GM12878 (cell line): ENCODE measurements at regions not wholly inside any gene's neighbourhood (a gene's known extent, or its start where the extent isn't known, plus 50 kb on each side); places are given as distances from the start of the nearest gene placed in this dataset.

ENCODE experiments used
- ATAC-seq: fragments of 200-7000 bp; cut with Tn5 transposase; 3 replicates; pipeline ENCODE4 v1.9.1; 2020; ENCODE audit warnings: mild to moderate bottlenecking, moderate library complexity
- BruUV-seq: library from RNA; stranded (reverse); fragments of 400-500 nt; replicated peaks from 2 replicates; lab custom pipeline; 2021; lab: Mats Ljungman, UMichigan
- CTCF ChIA-PET: fragments of 300-600 bp; sonication (Branson Sonifier 250); formaldehyde crosslinking; extraction: SDS; loops from one replicate; lab custom pipeline; 2021; ENCODE audit warnings: inconsistent platforms; lab: Yijun Ruan, JAX
- POLR2A ChIA-PET: fragments of 350-600 bp; formaldehyde crosslinking; extraction: SDS; loops from one replicate; lab custom pipeline; 2021; ENCODE audit warnings: inconsistent platforms; lab: Charles Lee
- RAD21 ChIA-PET: fragments of 300-600 bp; sonication (Branson Sonifier 250); formaldehyde crosslinking; loops from one replicate; lab custom pipeline; 2023; ENCODE audit warnings: antibody characterized with exemption; ENCODE audit not compliant: unreplicated experiment; lab: Charles Lee
- SMC1A ChIA-PET: fragments of 300-600 bp; sonication (Branson Sonifier 250); formaldehyde crosslinking; loops from one replicate; lab custom pipeline; 2023; ENCODE audit not compliant: unreplicated experiment, uncharacterized antibody; lab: Charles Lee
- DNase-seq: peaks from one replicate; pipeline ENCODE4 v3.0.0-alpha.2; 2011; ENCODE audit warnings: low read depth, low spot score
- FAIRE-seq: peaks from 3 replicates; lab custom pipeline; 2011; peaks lifted over from hg19 to GRCh38; lab: Jason Lieb, UNC
- H2AFZ ChIP-seq: 2 replicates; pipeline ENCODE4 v1.6.0; 2011; ENCODE audit warnings: low read depth, low read length, control low read depth; ENCODE audit not compliant: control insufficient read depth
- H3K27ac ChIP-seq: 2 replicates; pipeline ENCODE4 v1.5.1; 2011; ENCODE audit warnings: control low read depth; ENCODE audit not compliant: control insufficient read depth, insufficient read depth
- H3K27me3 ChIP-seq, 2 experiments: replicated peaks in 1 of 2; 2 replicates each; pipeline versions ENCODE4 v1.6.0 to v1.6.1; 2011; ENCODE audit warnings: low read length in 1 of 2; ENCODE audit not compliant: control insufficient read depth in 2 of 2, insufficient read depth in 2 of 2
- H3K36me3 ChIP-seq, 2 experiments: 2 replicates each; pipeline ENCODE4 v1.5.1; 2011; ENCODE audit warnings: low read length in 1 of 2; ENCODE audit not compliant: control insufficient read depth in 2 of 2, insufficient read depth in 2 of 2
- H3K4me1 ChIP-seq: 2 replicates; pipeline ENCODE4 v1.6.1; 2011; ENCODE audit warnings: mild to moderate bottlenecking, low read length, moderate library complexity, mixed read lengths; ENCODE audit not compliant: control insufficient read depth, insufficient read depth
- H3K4me2 ChIP-seq: 2 replicates; pipeline ENCODE4 v1.6.0; 2011; ENCODE audit warnings: control low read depth; ENCODE audit not compliant: control insufficient read depth, insufficient read depth
- H3K4me3 ChIP-seq: fragments of 200-600 bp; sonication (generic); 2 replicates; pipeline ENCODE4 v1.5.1; 2016
- H3K79me2 ChIP-seq: 2 replicates; pipeline ENCODE4 v1.6.0; 2011; ENCODE audit warnings: low read length; ENCODE audit not compliant: control insufficient read depth, insufficient read depth
- H3K9ac ChIP-seq: 2 replicates; pipeline ENCODE4 v1.8.0; 2011; ENCODE audit warnings: low read length, control low read depth, mixed read lengths; ENCODE audit not compliant: control insufficient read depth, insufficient read depth
- H3K9me3 ChIP-seq: replicated peaks from 3 replicates; pipeline ENCODE4 v1.5.1; 2011; ENCODE audit warnings: mild to moderate bottlenecking, low read length; ENCODE audit not compliant: control insufficient read depth, insufficient read depth
- H4K20me1 ChIP-seq: 2 replicates; pipeline ENCODE4 v1.6.0; 2011; ENCODE audit not compliant: control insufficient read depth, insufficient read depth
- CTCF ChIP-seq, 3 experiments: IDR thresholded peaks in 2 of 3; conservative IDR thresholded peaks in 1 of 3; 2 replicates each; pipeline ENCODE4 v1.5.1; 2011; ENCODE audit warnings: low read depth in 3 of 3, low read length in 3 of 3, mild to moderate bottlenecking in 3 of 3, control low read depth in 2 of 3, moderate library complexity in 2 of 3, inconsistent platforms in 1 of 3, mixed read lengths in 1 of 3; ENCODE audit not compliant: control insufficient read depth in 2 of 3, insufficient read depth in 1 of 3; ENCODE audit errors: extremely low read depth in 1 of 3
- DPF2 ChIP-seq: fragments of 450-650 bp; IDR thresholded peaks from 2 replicates; pipeline ENCODE4 v1.6.1; 2017; ENCODE audit warnings: mild to moderate bottlenecking
- JUND ChIP-seq: IDR thresholded peaks from 2 replicates; pipeline ENCODE4 v1.6.1; 2012; ENCODE audit warnings: low read depth, mild to moderate bottlenecking, low read length, improper control_type of control experiment, moderate library complexity
- NFIC ChIP-seq: IDR thresholded peaks from 2 replicates; pipeline ENCODE4 v1.6.1; 2012; ENCODE audit warnings: low read depth, mild to moderate bottlenecking, inconsistent platforms, low read length, moderate library complexity
- NFXL1 ChIP-seq: fragments of 450-650 bp; IDR thresholded peaks from 2 replicates; pipeline ENCODE4 v1.6.1; 2017; ENCODE audit warnings: antibody characterized with exemption, mild to moderate bottlenecking, borderline replicate concordance
- PRDM15 ChIP-seq: fragments of 450-650 bp; formaldehyde crosslinking; IDR thresholded peaks from 2 replicates; pipeline ENCODE4 v1.4.0; 2020; ENCODE audit warnings: mild to moderate bottlenecking, moderate library complexity
- RAD51 ChIP-seq: fragments of 450-650 bp; IDR thresholded peaks from 2 replicates; pipeline ENCODE4 v1.6.1; 2016; ENCODE audit warnings: moderate library complexity, mild to moderate bottlenecking, inconsistent platforms
- WGBS: methylation state at CpG from one replicate; pipeline ENCODE4 v1.1.6; 2016; ENCODE audit warnings: low lambda C conversion rate; ENCODE audit not compliant: insufficient replicate concordance, insufficient coverage; ENCODE audit errors: missing lambda C conversion rate; 5-methylcytosine and 5-hydroxymethylcytosine counted together
- in situ Hi-C: fragments of 300-500 bp; cut with MboI; formaldehyde crosslinking; loops from 9 replicates; pipeline ENCODE4 v1.14.3; 2018; ENCODE audit warnings: mixed read lengths
- intact Hi-C: fragments of 100-400 bp; cut with micrococcal nuclease; formaldehyde crosslinking; loops from one replicate; pipeline ENCODE4 v1.14.2; 2022; ENCODE audit not compliant: unreplicated experiment
- TF ChIP-seq, protein P1 (sequence below): fragments of 150-350 bp; IDR thresholded peaks from 2 replicates; pipeline ENCODE4 v1.6.1; 2014; ENCODE audit warnings: mild to moderate bottlenecking, low read depth, low read length

- TF ChIP-seq CTCF (IDR thresholded peaks at IDR 0.05 in 2 of 3, conservative IDR thresholded peaks at IDR 0.05 in 1 of 3; ENCODE audit: control insufficient read depth in 2 of 3, extremely low read depth in 1 of 3, insufficient read depth in 1 of 3, low read depth in 3 of 3, low read length in 3 of 3) (no peak), DPF2 (no peak), NFXL1 (no peak)
Observed at GRCh38 chr9:106675780-106676179, 187.2 kb upstream of the ZNF462 start (continued).

- Histone ChIP-seq H2AFZ (no peak overlapping the region), H3K4me3 (no peak overlapping the region), H3K4me1 (no peaks in the 10 kb centered on the region), H3K27me3 (no peaks in the 10 kb centered on the region)
- in situ Hi-C loops: no loop called here
- TF ChIP-seq RAD51 (no peak), NFIC (no peak), PRDM15 (no peak), JUND (no peak)
- TF ChIP-seq, protein P1, sequence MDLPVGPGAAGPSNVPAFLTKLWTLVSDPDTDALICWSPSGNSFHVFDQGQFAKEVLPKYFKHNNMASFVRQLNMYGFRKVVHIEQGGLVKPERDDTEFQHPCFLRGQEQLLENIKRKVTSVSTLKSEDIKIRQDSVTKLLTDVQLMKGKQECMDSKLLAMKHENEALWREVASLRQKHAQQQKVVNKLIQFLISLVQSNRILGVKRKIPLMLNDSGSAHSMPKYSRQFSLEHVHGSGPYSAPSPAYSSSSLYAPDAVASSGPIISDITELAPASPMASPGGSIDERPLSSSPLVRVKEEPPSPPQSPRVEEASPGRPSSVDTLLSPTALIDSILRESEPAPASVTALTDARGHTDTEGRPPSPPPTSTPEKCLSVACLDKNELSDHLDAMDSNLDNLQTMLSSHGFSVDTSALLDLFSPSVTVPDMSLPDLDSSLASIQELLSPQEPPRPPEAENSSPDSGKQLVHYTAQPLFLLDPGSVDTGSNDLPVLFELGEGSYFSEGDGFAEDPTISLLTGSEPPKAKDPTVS: no peak
- TF ChIP-seq, all 136 proteins: peak for 0
- ChIA-PET CTCF (no interaction called here), SMC1A (interaction anchor here (0.6 to 1.1 kb wide), 2 partner anchors 83 to 155 kb away, joined by 3 to 4 read pairs; no protein-coding TSS in a partner anchor), RAD21 (interaction anchor here (0.7 kb wide), 1 partner anchor 364 kb away, joined by 3 read pairs; no protein-coding TSS in a partner anchor), POLR2A (interaction anchor here (0.7 kb wide), 1 partner anchor 51 kb away, joined by 4 read pairs; no protein-coding TSS in a partner anchor)
- FAIRE-seq (no peak), ATAC-seq (no peak), DNase-seq (no peak)
- intact Hi-C loops: no loop called here
- H4K20me1 ChIP-seq: no peaks in the 10 kb centered on the region
- no TSS peak for BruUV-seq
- H3K9me3 ChIP-seq: no peaks in the 10 kb centered on the region
- H3K27ac ChIP-seq: no peak overlapping the region
- no peak overlapping the region for H3K9ac ChIP-seq
- H3K36me3 ChIP-seq: no peaks in the 10 kb centered on the region
- no peak overlapping the region for H3K4me2 ChIP-seq
- H3K79me2 ChIP-seq: no peaks in the 10 kb centered on the region
- 28% methylated on average over 5 of the region's 5 CpGs for WGBS
Observed at GRCh38 chr9:106677374-106677773, 185.6 kb upstream of the ZNF462 start.
